NB4 (cell line): ENCODE measurements at regions not wholly inside any gene's neighbourhood (a gene's known extent, or its start where the extent isn't known, plus 50 kb on each side); places are given as distances from the start of the nearest gene placed in this dataset.

Source experiments
- DNase-seq: peaks from one replicate; pipeline ENCODE4 v3.0.0; 2010; ENCODE audit warnings: low read depth
- H3K4me3 ChIP-seq: one replicate; pipeline ENCODE4 v1.5.1; 2011; ENCODE audit warnings: mild to moderate bottlenecking, low read depth, low read length, moderate library complexity
- CTCF ChIP-seq: IDR thresholded peaks from one replicate; pipeline ENCODE4 v1.5.1; 2012; ENCODE audit warnings: low read depth, low read length
- MAX ChIP-seq: IDR thresholded peaks from 2 replicates; pipeline ENCODE4 v1.6.1; 2011; ENCODE audit warnings: low read depth, low read length
- MYC ChIP-seq: IDR thresholded peaks from 2 replicates; pipeline ENCODE4 v1.6.1; 2011; ENCODE audit warnings: low read depth, low read length
- POLR2A ChIP-seq: IDR thresholded peaks from 2 replicates; pipeline ENCODE4 v1.6.1; 2011; ENCODE audit warnings: mild to moderate bottlenecking; ENCODE audit not compliant: insufficient read length; ENCODE audit errors: extremely low read depth

- TF ChIP-seq MAX (no peak), MYC (no peak), POLR2A (no peak), CTCF (no peak)
- no peak for DNase-seq
- no peak overlapping the region for H3K4me3 ChIP-seq
Measured at GRCh38 chr11:26025676-26026075, 306.3 kb upstream of the ANO3 start.

GRCh38 chr11:26026078-26026477 lies 305.9 kb upstream of the ANO3 start:
- no peak overlapping the region for H3K4me3 ChIP-seq
- TF ChIP-seq POLR2A: no peak
- no peak for TF ChIP-seq CTCF
- no peak for TF ChIP-seq MAX
- no peak for TF ChIP-seq MYC

GRCh38 chr11:26027887-26028286 lies 304.0 kb upstream of the ANO3 start:
- DNase-seq: no peak
- TF ChIP-seq MAX: no peak
- TF ChIP-seq CTCF: no peak
- TF ChIP-seq POLR2A: no peak
- TF ChIP-seq MYC: no peak
- H3K4me3 ChIP-seq: no peak overlapping the region

More at GRCh38 chr11:26026078-26026477, 305.9 kb upstream of the ANO3 start:
- DNase-seq: no peak

- no peak overlapping the region for H3K4me3 ChIP-seq
- TF ChIP-seq MYC (no peak), POLR2A (no peak), MAX (no peak), CTCF (no peak)
- no peak for DNase-seq
Measured at GRCh38 chr11:26028393-26028911, 303.5 kb upstream of the ANO3 start.

GRCh38 chr11:26030399-26030798 lies 301.5 kb upstream of the ANO3 start:
- TF ChIP-seq MYC (no peak), CTCF (no peak), MAX (no peak), POLR2A (no peak)

More at GRCh38 chr11:26030399-26030798, 301.5 kb upstream of the ANO3 start:
- DNase-seq: no peak
- H3K4me3 ChIP-seq: no peak overlapping the region
